Lung microvascular endothelial cell (primary cell): ENCODE measurements at regions not wholly inside any gene's neighbourhood (a gene's known extent, or its start where the extent isn't known, plus 50 kb on each side); places are given as distances from the start of the nearest gene placed in this dataset.

Experiments used
- DNase-seq, 2 donors: peaks; one replicate each; pipeline versions ENCODE4 v3.0.0 to v3.0.0-alpha.2; 2010; ENCODE audit warnings: low read depth in 2 of 2

DNA sequence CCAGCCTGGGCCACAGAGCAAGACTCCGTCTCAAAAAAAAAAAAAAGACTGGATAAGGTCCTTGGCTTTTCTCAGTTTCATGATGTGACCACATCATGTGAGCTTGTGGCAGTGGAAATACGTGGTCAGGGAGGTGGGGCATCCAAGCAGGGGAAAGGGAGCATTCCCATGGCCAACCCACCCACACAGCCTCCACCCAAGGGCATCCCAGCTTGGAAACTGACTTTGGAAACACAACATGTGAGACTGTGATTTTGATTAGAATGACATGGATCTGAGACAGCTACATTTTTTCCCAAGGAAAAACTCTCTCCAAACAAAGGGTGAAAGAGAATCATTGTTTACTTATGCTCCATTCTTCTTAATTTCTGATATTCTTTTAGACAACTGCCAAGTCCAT lies 405.0 kb upstream of the ZNF507 start:
- DNase-seq = no peak

DNA sequence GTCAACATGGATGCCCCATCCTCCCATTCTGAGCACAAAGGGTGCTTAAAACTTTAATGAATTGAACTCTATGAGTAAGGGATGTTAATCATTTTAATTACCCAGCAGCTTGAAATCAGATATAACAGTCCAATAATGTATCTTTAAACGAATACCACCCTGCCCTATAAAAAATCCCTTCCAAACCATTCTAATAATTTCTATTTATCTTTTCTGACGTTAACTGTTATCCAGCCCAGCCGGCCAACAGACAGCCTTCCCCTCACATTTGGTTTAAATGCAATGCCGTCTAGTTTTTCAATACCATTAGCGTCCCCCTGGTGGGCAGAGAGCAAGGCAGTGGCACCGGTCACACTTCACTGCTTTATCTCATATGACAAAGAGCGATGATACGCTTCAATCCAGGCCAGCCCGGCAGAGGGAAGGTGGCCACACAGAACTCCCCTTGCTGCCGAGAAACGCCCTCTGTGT lies 402.2 kb upstream of the ZNF507 start:
- DNase-seq = no peak

- no peak for DNase-seq
Observed at GRCh38 chr19:31943778-31944177, 401.6 kb upstream of the ZNF507 start.

GRCh38 chr19:31944326-31944725 lies 401.1 kb upstream of the ZNF507 start:
- no peak for DNase-seq

GRCh38 chr19:31946491-31946890 lies 398.9 kb upstream of the ZNF507 start:
- no peak for DNase-seq

DNA sequence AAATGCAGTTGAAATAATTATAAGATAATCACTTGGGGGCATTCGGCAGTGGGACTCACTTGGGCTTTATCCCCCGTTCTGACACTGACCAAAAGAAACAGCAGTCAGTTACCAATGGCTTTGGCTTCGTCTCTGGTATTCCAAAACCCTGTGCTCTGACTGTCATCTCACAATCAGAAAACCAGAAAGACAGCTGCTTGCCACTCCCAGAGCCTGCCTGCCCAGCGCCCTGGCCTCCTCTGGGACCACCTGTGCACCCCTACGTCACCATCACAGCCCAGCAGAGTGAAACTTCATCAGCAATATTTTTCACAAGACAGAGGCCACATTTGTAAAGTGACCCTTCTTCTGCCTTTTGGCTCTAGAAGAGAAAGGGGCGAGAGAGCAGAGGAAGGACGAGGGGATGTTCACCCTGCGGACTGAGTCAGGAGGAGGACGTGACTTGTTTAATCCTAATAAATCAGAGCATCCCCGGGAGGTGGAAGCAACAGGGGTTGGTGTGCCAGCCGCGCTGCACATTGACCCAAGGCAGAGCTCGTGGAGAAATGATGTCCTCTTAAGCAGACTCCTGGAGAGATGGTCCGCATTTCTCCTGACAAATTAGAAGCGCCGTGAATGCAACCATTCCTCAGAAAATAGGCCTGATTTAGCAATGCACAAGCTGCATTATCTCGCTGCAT lies 397.8 kb upstream of the ZNF507 start:
- no peak for DNase-seq

DNA sequence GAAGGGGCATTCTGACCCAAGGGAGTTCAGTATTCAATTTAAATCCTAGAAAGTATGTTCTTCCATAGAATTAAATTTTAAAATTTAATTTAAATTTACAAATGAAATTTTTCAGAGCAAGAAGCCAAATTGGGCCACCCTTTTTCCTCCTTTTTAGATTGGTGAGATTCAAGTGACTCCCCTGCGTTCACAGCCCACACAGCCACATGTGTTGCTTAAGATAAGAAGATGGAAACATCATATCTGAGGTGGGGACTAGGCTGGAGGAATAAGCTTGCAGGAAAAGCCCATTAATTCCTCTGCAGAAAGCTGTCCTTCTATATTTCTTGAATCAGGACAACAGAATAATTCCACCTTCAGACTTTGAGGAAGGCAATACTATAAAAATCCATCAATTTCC lies 392.7 kb upstream of the ZNF507 start:
- DNase-seq = no peak

DNA sequence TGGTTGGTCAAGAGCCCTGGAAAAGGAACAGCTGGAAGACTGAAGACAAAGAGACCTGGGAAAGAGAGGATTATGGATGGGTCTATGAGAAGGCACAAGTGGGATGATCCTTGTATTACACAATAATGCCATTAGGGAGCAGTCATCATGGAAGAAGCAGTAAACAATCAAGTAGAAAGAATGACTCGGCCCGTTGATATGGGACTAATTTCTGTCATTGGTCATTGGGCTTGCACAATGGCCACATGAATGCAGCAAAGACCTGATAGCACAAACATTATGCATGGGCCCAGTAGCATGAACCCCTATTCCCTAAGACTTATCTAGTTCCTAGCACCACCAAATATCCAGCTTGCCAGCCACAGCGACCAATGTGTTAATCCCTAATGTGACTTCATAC lies 390.3 kb upstream of the ZNF507 start:
- DNase-seq = no peak

- DNase-seq = no peak
Observed at GRCh38 chr19:31955884-31956283, 389.5 kb upstream of the ZNF507 start.

DNA sequence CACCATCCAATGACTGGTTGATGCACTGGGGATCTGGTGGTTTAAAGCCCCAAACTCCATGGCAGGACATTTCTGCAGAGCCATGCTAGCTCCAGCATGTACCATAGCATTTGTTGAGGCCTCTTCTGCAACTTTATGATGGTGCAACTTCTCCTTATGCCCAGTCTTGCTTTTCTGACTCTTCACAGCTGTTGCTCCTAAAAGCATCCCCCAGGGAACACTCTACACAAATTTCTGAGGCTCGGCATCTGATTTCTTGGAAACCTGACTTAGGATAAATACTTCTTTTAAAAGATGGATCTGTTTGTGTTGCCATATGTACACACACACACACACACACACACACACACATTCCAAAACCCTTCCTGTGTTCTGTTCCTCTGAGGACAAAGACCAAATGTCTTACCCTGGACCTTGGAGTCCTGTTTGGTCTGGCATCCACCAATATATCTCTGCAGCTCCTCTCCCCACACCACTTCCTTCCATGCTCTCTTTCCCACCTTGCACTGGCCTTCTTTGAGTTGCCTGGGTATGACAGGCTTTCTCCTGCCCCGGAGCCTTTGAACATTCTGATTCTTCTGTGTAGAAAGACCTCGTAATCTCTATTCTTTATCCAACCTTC lies 388.5 kb upstream of the ZNF507 start:
- no peak for DNase-seq

DNA sequence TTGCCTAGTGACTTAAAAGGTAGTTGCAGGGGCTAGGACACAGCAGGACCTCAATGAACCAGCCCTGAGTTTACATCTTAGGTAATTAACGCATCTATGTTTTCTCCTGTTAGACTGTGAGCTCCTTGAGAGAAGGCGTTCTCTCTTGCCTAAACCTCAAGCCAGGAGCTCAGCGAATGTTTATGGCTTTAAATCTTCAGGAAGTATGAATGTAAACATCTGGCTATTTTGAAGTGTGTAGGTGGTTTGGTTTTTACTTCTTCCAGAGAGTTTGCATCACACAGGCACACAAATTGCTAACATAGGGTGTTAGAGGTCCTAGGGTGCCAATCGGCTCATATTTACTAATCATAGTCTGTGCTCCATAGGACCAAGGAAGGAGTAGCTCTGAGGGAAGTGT lies 387.7 kb upstream of the ZNF507 start:
- DNase-seq = no peak

- DNase-seq = no peak
Observed at GRCh38 chr19:31959527-31960018, 385.8 kb upstream of the ZNF507 start.

DNA sequence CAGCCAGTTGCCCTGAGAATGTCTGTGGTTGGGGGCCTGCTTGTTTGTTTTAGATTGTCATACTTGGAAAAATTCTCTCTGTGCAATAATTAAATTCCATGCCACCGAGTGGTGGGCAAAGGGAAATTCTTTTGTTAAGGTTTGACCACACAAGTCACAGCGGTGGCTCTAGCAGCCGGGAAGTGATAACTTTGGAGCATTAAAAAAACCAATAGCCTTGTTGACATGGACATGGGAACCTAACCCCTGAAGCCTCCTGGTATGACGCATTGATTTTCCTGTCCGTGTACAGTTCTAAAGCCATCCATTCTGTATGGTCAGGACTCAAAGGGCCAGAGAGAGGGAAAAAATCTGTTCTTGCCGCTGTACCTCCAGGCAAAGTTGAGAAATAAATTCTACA lies 384.9 kb upstream of the ZNF507 start:
- DNase-seq = no peak

- no peak for DNase-seq
Observed at GRCh38 chr19:31961191-31961590, 384.2 kb upstream of the ZNF507 start.

DNA sequence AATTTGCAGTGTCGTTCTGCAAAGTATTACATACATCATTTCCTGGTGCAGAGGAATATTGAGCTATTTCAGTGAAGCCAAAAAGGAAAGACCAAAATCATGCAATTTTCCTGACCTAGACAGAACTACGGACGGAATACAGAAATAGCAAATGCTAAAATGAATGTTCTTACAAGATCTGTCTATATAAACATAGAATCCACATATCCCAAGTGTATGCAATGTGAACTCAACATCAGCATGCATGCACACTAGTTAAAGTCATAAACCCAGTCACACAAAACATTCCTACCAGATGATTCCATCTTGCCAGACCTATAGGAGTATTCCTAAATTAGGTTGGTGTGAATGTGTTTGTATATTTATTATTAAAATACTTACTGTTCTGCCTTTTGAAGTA lies 383.7 kb upstream of the ZNF507 start:
- DNase-seq = no peak

DNA sequence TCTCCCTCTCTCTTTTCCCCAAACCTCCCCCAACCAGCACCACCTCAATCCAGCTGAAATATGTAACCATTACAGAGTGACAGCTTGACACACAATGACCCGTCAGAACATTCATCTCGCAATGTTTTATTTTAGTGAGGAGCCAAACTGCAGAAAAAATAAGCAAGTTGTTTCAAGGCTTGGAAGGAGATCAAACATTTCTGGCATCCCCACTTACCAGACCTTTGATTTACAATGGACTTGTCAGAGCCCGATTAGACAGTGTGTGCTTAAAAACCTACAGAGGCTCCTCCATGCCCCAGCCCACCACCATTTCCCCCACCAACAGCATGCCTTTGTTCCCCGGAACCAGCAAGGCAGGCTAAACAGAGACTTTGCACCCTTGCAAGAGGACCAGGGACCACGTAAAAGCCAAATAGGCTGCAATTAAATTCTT lies 382.8 kb upstream of the ZNF507 start:
- no peak for DNase-seq

DNA sequence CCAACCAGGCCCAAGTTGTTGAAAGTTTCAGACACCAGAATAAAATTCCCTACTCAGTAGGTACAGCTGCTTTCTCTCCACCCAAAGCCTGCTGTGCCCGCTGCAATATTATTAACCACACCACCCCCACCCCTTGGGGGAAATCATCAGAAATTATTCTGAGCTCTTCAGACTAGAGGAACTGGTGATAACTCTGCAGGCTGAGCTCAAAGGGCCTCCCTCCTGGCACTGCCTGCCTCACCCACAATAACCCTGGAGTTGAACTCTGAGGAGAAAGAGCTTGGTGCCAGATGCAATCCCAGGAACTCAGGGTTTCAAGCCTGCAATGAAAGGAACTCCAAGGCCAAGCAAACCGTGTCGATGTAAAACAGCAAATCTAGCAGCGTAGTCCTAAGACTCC lies 381.7 kb upstream of the ZNF507 start:
- DNase-seq = no peak

DNA sequence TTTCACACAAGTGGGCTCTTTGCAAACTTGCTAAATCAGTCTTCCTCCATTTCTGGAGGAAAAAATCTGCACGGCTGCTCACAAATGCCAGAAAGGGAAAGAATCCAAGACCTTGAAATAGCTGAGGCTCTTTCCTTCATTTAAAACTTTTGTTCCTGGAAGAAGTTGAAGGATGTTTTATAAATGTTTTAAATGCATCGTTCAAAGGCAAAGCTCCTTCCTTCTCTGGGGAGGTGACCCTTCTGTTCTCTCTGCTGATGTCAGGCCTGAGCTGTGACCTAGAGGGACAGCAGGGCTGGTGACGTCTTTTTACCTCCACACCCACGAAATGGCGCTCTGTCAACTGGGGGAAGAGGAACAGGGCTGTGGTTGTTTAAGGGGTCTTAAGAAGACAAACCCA lies 376.4 kb upstream of the ZNF507 start:
- DNase-seq = no peak

DNA sequence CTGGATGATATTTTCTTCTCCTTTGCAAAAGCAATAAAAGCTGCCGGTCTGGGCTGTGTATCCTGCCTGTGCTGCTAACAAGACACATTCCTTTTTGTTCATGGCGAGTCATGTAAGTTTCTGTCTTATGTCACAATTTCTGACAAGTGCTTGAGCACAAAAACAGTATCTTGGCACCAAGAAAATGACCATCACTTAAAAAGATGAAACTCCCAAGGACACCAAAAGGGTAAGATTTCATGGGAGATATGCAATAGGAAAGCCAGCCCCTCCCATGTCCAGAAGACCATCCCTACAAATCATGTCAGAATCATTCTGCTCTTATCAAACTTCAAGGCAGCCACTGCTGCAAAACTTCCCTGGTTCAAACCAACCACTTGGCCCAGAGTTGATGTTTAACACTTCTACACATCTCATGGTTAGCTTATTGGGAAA lies 375.4 kb upstream of the ZNF507 start:
- DNase-seq = no peak

DNA sequence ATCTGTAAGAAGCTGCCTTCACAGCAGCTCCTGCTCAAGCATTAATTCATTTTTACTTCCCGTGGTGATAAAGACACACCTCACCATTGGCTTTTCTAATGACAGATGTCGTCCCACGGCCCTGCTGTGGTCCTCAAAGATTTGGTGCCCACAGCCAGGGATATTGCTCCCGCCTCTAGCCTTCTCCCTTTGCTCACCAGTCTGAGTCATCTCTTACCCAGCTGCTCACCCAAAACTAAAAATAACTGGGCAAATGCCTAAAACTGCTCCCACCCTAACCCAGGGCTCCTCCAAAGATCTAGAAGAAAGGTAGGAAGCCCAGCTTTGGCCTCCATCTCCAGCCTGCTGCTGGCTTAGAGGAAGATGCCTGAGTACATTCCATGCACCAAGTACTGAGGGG lies 371.1 kb upstream of the ZNF507 start:
- no peak for DNase-seq

DNA sequence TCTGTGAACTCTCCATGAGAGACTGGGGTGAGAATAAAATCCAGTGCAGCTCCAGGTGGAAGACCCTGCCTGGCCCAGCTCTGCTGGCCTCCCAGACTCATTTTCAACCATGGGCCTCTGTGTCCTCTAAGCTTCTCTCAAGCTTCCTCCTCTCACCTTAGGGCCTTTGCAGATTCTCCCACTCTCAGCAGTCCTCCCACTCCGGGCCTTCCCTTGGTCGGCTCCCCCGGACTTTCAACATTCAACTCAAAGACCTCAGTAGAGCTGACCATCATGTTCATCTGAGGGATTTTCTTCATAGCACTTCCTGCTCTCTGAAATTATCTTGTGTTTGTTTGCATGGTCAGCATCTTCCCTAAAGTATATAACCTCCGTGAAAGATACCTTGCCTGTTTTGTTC lies 370.5 kb upstream of the ZNF507 start:
- DNase-seq = no peak

DNA sequence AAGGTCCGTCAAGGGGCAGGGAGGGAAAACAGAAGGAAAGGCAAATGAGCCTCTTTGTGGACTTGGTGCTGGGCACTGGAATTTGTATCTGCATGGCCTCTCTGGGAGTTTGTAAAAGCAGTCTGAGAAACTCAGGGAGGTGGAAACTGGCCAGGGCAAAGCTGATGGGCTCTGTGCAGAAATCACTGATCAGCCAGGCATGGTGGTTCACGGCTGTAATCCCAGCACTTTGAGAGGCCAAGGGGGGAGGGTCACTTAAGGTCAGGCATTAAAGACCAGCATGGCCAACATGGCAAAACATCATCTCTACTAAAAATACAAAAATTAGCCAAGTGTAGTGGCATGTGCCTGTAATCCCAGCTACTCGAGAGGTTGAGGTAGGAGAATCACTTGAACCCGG lies 369.9 kb upstream of the ZNF507 start:
- DNase-seq = no peak

DNA sequence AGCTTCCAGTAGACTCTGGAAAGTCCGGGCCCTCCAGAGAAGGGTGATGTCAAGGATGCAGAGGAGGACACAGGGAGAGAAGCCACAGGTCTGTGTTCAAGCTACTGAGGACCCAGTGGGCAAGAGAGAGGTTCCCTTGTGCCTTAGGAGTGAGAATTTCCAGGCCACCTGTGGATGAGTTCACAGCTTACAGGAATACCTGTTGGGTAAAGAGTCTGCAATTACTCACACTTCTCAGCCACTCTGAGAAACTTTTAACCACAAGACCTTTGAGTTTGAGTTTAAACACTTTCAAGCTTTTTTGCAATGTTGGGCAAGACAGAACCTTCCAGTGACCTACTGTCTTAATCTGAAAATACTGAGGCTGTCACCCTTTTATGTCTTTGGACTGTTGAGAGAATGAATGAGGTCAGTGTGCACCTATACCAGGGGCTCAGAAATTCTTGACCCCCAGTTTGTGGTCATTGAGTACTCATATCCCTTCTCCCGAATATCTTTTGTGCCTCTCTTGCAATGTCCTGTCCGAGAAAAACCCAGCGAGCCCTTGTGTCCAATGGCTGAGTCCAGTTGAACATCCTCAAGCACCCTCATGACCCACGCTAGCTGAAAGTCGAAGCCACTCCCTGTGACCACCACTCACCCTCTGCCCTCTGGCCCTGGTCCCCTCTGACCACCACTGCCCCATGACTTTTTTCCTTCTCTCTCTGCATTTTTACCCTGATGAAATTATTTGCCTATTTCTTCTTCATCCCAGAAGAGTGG lies 368.5 kb upstream of the ZNF507 start:
- DNase-seq = no peak
